ENCODE measurements at regions not wholly inside any gene's neighbourhood (a gene's known extent, or its start where the extent isn't known, plus 50 kb on each side); places are given as distances from the start of the nearest gene placed in this dataset.
"Not testable (repeated sequence)": the region's sequence is repeated elsewhere in the genome, so short reads cannot be mapped to it uniquely, and the experiment has no call there.

DNA sequence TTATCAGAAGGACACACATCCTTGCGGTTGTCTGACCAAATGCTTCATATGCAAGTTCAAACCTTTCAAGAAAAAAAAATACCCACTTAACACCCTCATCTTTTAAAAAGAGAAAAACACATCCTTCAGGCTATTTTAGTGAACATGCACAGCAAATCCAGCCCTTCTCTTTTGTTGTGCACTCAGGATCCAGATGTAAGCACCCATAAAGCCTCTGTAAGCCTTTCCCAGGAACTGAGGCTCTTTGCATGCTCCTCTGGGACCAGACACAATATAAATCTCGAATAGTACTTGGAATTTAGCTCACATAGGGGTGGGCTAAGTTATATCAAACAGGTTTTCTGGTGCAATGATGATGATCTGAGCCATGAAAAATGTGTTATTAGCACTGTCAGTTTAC lies 308.8 kb upstream of the FAM98A start:
- no peak for DNase-seq

DNA sequence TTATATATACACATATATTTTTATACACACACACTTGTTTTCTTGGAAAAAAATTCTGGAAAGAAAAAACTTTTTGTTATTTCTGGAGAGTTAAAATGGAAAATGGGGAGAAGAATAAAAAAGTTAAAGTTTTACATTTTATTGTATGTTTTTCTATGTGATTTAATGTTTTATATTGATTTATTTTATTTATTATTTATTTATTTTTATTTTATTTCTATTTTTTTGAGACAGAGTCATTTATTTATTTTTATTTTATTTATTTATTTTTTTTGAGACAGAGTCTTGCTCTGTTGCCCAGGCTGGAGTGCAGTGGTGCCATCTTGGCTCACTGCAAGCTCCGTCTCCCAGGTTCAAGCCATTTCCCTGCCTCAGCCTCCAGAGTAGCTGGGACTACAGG lies 307.0 kb upstream of the FAM98A start:
- not testable (repeated sequence) for DNase-seq

GRCh38 chr2:33904801-33905200 lies 305.7 kb upstream of the FAM98A start:
- DNase-seq: no peak

GRCh38 chr2:33903701-33904100 lies 304.6 kb upstream of the FAM98A start:
- DNase-seq: no peak

GRCh38 chr2:33903215-33903614 lies 304.1 kb upstream of the FAM98A start:
- no peak for DNase-seq

GRCh38 chr2:33900610-33901009 lies 301.5 kb upstream of the FAM98A start:
- no peak for DNase-seq

DNA sequence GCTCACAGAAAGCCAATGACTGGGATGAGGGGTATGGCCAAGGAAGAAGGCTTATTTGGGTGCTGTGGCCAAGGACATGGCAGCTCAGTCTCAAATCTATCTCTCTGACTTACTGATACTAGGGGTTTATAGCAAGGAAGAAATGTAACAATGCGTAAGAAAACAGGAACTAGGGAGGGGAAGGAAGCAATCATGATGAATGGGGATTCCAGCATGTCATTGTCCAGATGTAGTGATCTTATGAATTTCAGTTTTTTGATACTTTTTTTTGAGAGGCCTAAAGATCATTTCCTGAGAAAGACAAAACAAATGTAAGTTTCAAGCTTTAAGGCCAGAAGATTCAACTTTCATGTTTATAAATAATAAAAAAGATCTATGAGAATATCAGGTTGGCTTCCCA lies 298.6 kb upstream of the FAM98A start:
- no peak for DNase-seq

- no peak for DNase-seq
Observed at GRCh38 chr2:33893824-33894223, 294.7 kb upstream of the FAM98A start.

GRCh38 chr2:33891616-33892015 lies 292.5 kb upstream of the FAM98A start:
- DNase-seq: no peak

- no peak for DNase-seq
Observed at GRCh38 chr2:33890686-33891085, 291.6 kb upstream of the FAM98A start.

GRCh38 chr2:33877348-33878016 lies 278.4 kb upstream of the FAM98A start:
- no peak for DNase-seq

GRCh38 chr2:33873076-33873605 lies 274.0 kb upstream of the FAM98A start:
- DNase-seq: no peak

DNA sequence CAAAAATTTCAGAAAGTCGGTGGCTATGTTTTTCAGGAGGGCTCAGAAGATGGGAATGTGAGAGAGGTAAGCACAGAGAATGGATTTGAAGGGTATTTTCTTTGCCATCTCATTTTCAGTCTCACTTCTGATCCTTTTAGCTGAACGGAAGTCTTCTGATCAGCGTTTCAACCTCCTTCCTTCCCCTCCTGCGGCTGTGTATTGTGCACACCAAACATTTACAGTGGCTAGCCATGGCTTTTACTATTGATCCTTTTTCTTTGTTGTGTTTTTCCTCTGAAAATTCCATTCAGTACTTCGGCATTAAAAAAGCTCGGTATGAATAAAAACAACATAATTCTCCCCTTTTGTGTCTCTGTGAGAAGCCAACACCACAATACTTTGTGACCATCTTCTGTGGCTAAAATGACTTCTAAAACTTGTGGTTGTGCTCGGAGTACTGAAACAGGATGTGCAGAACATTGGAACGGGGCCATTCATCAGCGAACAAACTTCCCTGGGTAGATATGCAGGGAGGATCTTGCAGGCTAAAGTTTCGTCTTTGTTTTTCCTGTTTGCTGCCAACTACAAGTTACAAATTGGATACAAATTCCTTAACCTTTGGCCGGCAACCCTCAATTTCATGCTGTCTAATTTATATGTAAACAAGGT lies 260.8 kb upstream of the FAM98A start:
- DNase-seq: no peak

- no peak for DNase-seq
Observed at GRCh38 chr2:33859176-33859575, 260.1 kb upstream of the FAM98A start.

- no peak for DNase-seq
Observed at GRCh38 chr2:33848486-33848885, 249.4 kb upstream of the FAM98A start.

GRCh38 chr2:33839791-33840190 lies 240.7 kb upstream of the FAM98A start:
- no peak for DNase-seq

- no peak for DNase-seq
Observed at GRCh38 chr2:33836628-33837027, 237.5 kb upstream of the FAM98A start.

GRCh38 chr2:33835911-33836310 lies 236.8 kb upstream of the FAM98A start:
- DNase-seq: no peak

DNA sequence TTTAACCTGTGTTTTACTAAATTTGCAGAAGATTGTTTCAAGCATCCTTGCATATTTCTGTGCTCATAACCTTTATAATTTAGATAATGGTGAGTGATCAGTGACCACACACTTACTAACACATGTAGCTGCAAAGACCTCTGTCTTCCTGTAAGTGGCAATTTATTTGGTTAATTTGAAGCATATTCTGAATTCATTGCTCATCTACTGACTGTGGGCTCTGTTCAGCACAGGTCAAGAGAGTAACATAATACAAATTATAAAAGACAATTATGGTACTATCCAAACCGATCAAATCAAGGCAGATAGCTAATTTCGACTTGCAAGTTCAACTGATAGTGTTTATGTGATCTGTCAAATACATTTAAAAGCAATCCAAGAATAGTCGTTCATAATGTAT lies 223.9 kb upstream of the FAM98A start:
- no peak for DNase-seq

DNA sequence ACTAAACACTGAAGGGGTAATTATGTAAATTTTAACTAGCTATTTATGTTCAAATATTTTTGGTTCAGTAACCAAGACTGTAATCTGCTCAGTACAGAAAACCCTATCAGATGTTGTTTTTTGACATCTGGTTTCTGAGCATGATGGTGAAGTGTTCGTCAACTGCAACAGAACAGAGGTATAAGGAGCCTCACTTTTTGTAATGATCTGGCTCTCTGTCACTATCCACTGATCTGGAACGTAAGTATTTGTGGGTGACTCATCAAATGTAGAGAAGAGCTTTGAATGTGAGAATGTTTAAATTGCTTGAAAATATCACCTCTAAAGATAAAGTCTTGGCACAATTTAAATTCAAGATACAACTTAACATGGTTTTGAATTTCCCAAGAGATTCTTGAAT lies 213.6 kb upstream of the FAM98A start:
- no peak for DNase-seq

DNA sequence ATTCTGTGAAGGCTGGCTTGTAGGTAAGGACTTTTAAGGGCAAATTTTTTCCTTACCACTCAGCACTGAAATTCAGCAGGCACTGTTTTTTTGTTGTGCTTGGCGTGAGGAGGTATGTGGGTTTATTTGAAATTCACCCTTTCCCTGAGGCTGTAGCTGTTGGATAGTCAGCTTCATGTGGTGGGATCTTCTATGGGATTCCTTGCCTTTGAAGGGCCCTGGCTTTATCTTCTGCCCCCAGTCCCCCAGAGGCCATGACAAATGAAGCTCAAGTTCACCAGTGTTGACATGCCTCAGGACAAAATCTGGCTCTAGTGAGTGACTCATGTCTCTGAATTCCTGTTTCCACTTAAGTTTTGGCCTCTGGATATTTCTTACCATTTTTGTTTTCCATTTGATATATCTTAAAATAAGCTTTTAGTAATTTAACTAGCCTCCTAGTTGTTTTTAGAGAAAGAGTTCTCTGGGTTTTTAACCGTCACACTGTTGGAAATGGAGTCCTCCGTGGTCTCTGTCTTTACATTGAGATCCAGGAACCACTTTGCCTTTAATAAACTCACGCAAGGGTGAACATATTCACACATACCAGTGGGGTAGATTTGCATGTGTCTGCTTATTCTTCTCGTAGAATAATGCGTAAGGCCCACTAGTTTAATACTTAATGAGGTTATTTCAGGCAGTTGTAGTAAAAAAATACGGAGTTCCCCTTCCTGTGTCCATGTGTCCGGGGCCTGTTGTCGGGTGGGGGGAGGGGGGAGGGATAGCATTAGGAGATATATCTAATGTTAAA lies 211.1 kb upstream of the FAM98A start:
- no peak for DNase-seq

DNA sequence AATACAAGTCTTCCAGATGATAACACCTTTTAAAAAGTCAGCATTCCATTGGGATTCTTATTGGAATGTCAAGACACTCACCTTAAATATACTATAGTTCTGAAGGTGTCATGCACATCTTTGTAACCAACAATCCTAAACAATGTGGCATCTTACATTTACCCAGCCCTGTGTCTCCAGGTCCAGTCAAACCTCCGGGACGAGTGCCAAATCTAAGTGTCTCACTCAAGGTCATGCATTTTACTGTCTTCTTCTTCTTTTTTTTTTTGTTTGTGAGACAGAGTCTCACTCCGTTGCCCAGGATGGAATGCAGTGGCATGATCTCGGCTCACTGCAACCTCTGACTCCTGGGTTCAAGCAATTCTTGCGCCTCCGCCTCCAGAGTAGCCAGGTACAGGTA lies 206.9 kb upstream of the FAM98A start:
- peak; percentile 5 for DNase-seq

DNA sequence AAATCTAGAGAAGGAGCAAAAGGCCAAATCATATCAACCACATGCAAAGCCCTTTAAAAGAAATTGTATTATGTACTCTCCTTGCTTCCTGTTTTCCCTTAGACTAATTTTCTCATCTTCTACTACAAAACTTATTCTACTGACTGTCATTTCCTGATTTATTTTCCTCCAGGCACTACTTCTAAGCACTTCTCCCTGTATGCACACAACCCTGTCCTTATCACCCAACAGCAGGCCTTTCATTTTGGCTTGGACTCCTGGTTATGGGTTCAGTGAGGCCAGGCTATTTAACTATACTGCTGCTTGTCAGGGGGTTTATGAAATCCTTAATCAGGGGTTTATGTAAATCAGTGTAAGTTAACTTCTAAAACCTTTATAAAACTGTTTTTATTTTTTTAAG lies 205.1 kb upstream of the FAM98A start:
- DNase-seq: no peak

GRCh38 chr2:33796511-33796910 lies 197.4 kb upstream of the FAM98A start:
- no peak for DNase-seq

All from RPMI8226 (cell line).